ENCODE measurements at regions not wholly inside any gene's neighbourhood (a gene's known extent, or its start where the extent isn't known, plus 50 kb on each side); places are given as distances from the start of the nearest gene placed in this dataset.

GRCh38 chr16:80040814-80041213, 440.3 kb upstream of the MAF start:
- DNase-seq (ENCODE audit: low spot score): no peak

- DNase-seq (ENCODE audit: low spot score): no peak
Observed at GRCh38 chr16:80040413-80040812, 439.9 kb upstream of the MAF start.

GRCh38 chr16:80039777-80040176, 439.2 kb upstream of the MAF start:
- DNase-seq (ENCODE audit: low spot score): no peak

DNA sequence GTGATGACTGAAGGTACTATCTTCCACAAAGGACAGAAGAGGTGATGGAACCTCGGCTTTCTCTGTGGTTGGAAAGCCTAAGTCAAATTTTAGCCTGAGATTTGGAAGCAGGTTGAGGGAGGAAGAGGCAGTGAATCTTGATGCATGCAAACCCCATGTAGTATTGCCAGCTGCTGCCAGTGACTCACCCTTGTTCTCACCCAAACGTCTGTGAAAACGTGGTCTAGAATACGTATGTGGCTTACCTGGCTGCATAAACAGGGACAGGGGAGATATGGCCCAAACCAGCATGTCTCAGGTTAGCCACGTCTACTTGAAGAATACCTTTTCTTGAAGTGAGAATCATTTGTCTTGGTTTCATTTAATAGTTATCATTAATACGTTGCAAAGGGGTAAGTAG, 438.0 kb upstream of the MAF start:
- no peak for DNase-seq (ENCODE audit: low spot score)

DNA sequence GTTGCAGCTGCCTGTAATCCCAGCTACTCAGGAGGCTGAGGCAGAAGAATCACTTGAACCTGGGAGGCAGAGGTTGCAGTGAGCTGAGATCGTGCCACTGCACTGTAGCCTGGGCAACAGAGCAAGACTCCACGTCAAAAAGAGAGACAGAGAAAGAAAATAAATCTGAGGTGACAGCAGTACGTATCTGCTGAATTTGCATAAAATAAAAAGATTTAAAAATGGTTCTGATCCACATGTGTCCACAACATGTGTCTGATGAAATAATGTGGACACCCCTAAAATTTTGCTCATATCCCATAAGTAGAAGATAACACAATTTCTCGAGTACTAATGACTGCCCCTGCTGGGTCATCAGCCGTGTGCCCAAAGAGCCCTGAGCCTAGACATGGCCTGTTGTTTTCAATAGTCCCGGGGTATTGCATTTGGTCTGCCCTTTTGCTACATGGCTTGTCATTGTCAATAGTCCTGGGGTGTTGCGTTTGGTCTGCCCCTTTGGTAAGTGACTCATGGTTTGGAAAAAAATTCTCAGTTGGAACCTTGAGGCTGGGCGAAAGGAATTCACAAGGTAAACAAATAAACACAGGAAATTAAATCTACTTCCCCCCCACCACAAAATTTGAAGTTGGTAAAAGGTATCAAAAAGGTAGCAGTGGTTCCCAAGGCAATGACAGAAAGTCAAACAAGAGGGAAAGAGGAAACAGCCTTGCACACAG, 434.6 kb upstream of the MAF start:
- no peak for DNase-seq (ENCODE audit: low spot score)

DNA sequence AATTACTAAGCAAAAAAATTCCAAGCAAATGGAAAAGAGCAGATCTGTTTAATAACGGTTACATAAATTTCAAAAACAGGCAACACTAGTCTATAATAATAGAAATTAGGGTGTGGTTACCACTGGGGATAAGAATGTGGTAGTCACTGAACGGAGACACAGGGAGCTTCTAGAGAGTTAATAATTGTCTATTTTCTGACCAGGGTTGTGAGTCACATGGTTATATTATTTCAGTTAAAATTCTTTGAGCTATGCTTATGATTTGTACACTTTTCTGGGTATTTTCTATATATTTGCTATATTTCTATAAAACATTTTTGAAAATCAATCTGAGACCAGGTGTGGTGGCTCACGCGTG, 433.9 kb upstream of the MAF start:
- no peak for DNase-seq (ENCODE audit: low spot score)

- no peak for DNase-seq (ENCODE audit: low spot score)
Observed at GRCh38 chr16:80033783-80034468, 433.4 kb upstream of the MAF start.

GRCh38 chr16:80029761-80030481, 429.4 kb upstream of the MAF start:
- no peak for DNase-seq (ENCODE audit: low spot score)

DNA sequence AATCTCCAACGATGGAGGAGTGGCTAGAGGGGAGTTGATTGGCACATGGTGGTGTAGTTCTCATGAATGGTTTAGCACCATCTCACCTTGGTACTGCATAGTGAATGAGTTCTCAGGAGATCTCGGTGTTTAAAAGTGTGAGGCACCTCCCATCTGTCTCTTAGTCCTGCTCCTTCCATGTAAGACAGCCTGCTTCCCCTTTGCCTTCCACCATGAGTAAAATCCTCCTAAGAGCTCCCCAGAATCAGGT, 428.8 kb upstream of the MAF start:
- DNase-seq (ENCODE audit: low spot score): no peak

- no peak for DNase-seq (ENCODE audit: low spot score)
Observed at GRCh38 chr16:80028581-80029380, 428.2 kb upstream of the MAF start.

- peak; percentile 33 for DNase-seq (ENCODE audit: low spot score)
Observed at GRCh38 chr16:80027007-80027965, 426.7 kb upstream of the MAF start.

DNA sequence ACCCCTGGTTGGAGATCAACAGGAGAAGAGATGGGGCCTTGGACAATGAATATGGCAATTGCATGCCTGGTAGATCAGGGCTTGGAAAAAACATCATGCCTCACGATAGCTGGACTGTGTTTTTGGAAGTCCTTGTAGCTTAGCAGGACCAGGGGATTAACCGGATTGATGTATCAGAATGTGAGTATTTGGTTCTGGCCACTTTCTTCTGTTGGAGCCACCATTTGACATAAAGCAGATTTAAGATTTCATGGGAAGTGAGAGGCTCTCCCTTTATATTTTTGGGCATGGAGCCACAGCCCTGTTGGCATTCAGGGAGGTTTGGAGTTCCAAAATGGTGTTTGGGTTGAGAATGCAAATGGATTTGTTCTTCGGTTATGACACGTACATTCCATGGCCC, 424.7 kb upstream of the MAF start:
- DNase-seq (ENCODE audit: low spot score): no peak

- no peak for DNase-seq (ENCODE audit: low spot score)
Observed at GRCh38 chr16:80024443-80024842, 423.9 kb upstream of the MAF start.

- DNase-seq (ENCODE audit: low spot score): no peak
Observed at GRCh38 chr16:80023865-80024264, 423.3 kb upstream of the MAF start.

- DNase-seq (ENCODE audit: low spot score): no peak
Observed at GRCh38 chr16:80019395-80019794, 418.9 kb upstream of the MAF start.

GRCh38 chr16:80018466-80018865, 417.9 kb upstream of the MAF start:
- no peak for DNase-seq (ENCODE audit: low spot score)

DNA sequence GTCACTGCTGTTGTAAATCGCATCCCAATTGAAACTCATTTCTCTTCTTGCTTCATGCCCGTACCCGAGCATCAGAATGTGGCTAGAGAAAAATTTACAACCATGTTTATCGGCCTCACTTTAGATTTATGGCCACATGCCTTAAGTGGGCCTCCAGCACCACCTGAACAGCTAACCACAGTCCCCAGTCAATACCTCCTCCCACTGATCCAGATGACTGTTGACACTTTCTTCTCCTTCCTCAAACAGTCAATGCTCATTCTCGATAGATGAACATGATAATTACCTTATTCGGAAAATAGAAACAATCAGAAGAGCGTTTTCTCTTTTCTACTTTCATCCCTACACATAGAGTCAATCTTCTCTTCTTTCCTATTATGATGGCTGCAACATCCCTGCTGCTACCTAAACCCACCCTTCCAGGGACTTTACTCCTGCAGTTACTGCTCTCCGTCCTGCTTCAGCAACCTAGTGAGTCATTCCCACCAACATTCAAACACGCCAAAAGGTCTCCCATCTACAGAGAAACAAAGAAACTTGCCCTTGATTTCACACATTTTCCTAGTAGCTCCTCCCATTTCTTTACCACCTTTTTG, 416.3 kb upstream of the MAF start:
- DNase-seq (ENCODE audit: low spot score): no peak

- DNase-seq (ENCODE audit: low spot score): no peak
Observed at GRCh38 chr16:80015566-80015965, 415.0 kb upstream of the MAF start.

DNA sequence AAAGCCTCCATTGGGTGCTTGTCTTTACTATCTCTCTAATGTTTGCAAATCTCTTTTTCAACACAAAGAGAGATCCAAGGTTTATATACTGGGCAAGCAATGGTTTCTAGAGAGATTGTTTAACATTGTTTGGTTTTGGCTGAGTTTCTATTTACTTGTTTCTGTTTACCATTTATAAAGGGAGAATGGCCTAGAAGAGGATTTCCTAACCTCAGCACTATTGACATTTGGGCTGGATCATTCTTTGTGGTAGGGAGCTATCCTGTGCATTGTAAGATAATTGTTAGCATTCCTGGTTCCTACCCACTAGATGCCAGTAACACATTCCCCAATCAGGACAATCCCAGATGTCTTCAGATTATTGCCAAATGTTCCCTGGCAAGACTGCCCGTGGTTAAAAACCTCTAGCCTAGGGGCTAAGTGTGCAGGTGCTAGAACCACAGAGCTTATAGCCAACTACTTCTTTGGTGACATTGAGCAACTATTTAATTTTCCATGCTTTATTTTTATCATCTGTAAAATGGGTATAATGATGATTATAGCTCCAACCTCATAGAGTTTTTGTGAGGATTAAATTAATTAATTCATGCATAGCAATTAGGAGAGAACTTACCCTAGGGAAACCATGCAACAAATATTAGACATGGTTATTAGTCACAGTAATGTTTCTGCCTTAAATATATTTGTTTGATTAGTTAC, 413.9 kb upstream of the MAF start:
- no peak for DNase-seq (ENCODE audit: low spot score)

DNA sequence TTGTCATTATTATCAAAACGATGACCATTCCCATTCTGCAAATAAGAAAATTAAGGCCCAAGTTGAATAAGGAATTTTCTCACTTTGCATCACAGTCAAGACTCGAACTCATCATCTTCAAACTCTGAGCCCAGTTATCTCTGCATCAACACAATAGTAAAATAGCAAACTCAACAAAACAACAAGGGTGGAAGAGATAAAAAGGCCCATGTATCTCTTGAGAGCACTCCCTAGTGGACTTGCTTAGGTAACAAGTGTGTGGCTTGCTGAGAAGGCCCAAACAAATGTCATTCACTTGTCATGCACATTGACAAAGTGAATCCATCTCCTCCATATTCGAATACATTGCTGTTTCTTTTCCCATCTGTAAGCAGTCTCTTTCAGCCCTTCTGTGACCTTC, 412.0 kb upstream of the MAF start:
- DNase-seq (ENCODE audit: low spot score): no peak

Data from iPS-NIHi11 (cell line).